DOHH2 (cell line): ENCODE measurements at regions not wholly inside any gene's neighbourhood (a gene's known extent, or its start where the extent isn't known, plus 50 kb on each side); places are given as distances from the start of the nearest gene placed in this dataset.

Source experiments
- H3F3A ChIP-seq: fragments of 200-600 bp; sonication (generic), shearing (Covaris generic); 2 replicates; pipeline ENCODE4 v1.6.0; 2016; ENCODE audit warnings: antibody characterized with exemption, mild to moderate bottlenecking; ENCODE audit not compliant: control insufficient read depth, insufficient read depth
- H3K27ac ChIP-seq: fragments of 200-600 bp; sonication (generic); 2 replicates; pipeline ENCODE4 v1.5.1; 2014; ENCODE audit warnings: low read depth, mild to moderate bottlenecking, low read length, moderate library complexity
- H3K27me3 ChIP-seq: fragments of 200-600 bp; sonication (generic); 2 replicates; pipeline ENCODE4 v1.6.1; 2014; ENCODE audit warnings: mild to moderate bottlenecking, low read length, mixed read lengths; ENCODE audit not compliant: control insufficient read depth
- H3K36me3 ChIP-seq: fragments of 200-600 bp; sonication (generic); 2 replicates; pipeline ENCODE4 v1.6.1; 2014; ENCODE audit warnings: mild to moderate bottlenecking, low read length, moderate library complexity, mixed read lengths; ENCODE audit not compliant: control insufficient read depth
- H3K4me1 ChIP-seq: fragments of 200-600 bp; sonication (generic); 2 replicates; pipeline ENCODE4 v1.6.1; 2014; ENCODE audit warnings: mild to moderate bottlenecking, low read length, mixed read lengths; ENCODE audit not compliant: control insufficient read depth
- H3K4me2 ChIP-seq: fragments of 200-600 bp; sonication (generic); 2 replicates; pipeline ENCODE4 v1.6.0; 2014; ENCODE audit warnings: mild to moderate bottlenecking, low read length, moderate library complexity
- H3K4me3 ChIP-seq: fragments of 200-600 bp; sonication (generic); 2 replicates; pipeline ENCODE4 v1.5.1; 2014; ENCODE audit warnings: mild to moderate bottlenecking, low read length, mixed read lengths
- H3K79me2 ChIP-seq: fragments of 200-600 bp; sonication (generic); 2 replicates; pipeline ENCODE4 v1.6.1; 2014; ENCODE audit warnings: mild to moderate bottlenecking, low read length, mixed read lengths; ENCODE audit not compliant: control insufficient read depth
- H3K9me2 ChIP-seq: fragments of 200-600 bp; sonication (generic); replicated peaks from 2 replicates; pipeline ENCODE4 v1.6.1; 2014; ENCODE audit warnings: mild to moderate bottlenecking, low read length, mixed read lengths; ENCODE audit not compliant: control insufficient read depth
- H3K9me3 ChIP-seq: fragments of 200-600 bp; sonication (generic); 2 replicates; pipeline ENCODE4 v1.6.1; 2014; ENCODE audit warnings: antibody characterized with exemption, low read length, mixed read lengths; ENCODE audit not compliant: control insufficient read depth, insufficient read depth
- H4K20me1 ChIP-seq: fragments of 200-600 bp; sonication (generic); 2 replicates; pipeline ENCODE4 v1.6.0; 2014; ENCODE audit warnings: low read depth, mild to moderate bottlenecking, antibody characterized with exemption, low read length, moderate library complexity; ENCODE audit not compliant: control insufficient read depth, insufficient read depth
- EZH2phosphoT487 ChIP-seq: fragments of 200-600 bp; sonication (generic); IDR thresholded peaks from 2 replicates; pipeline ENCODE4 v1.6.1; 2017; ENCODE audit warnings: borderline replicate concordance, mild to moderate bottlenecking, antibody characterized with exemption, low read length, moderate library complexity, mixed read lengths
- TF ChIP-seq, protein P1 (sequence below): fragments of 200-600 bp; sonication (generic); IDR thresholded peaks from one replicate; pipeline ENCODE4 v1.5.1; 2014; ENCODE audit warnings: antibody characterized with exemption, mild to moderate bottlenecking, low read depth, low read length; ENCODE audit not compliant: poor library complexity, severe bottlenecking

DNA sequence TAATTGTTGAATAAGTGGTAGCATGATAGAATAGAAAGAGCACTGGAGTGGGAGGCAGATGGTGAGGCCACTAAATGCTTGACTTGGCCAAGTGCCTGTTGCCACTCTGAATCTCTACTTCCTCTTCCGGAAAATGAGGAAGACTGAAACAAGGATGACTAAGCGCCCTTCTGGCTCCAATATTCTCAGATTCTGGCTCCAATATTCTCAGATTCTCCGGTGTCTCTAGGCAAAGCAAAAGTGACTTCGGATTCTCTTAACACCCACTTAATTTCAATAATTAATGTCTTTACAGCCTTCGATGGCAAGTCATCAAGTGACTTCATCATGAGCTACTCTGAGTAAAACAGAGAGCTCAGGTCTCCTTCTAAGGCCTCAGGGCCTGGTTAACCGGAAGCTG is 402.2 kb upstream of the FGF13 start:
- H3K9me3 ChIP-seq = no peaks in the 10 kb centered on the region
- no peaks in the 10 kb centered on the region for H4K20me1 ChIP-seq
- no peaks in the 10 kb centered on the region for H3F3A ChIP-seq
- H3K4me3 ChIP-seq = no peak overlapping the region
- H3K27me3 ChIP-seq = no peaks in the 10 kb centered on the region
- no peaks in the 10 kb centered on the region for H3K4me1 ChIP-seq
- TF ChIP-seq, protein P1, sequence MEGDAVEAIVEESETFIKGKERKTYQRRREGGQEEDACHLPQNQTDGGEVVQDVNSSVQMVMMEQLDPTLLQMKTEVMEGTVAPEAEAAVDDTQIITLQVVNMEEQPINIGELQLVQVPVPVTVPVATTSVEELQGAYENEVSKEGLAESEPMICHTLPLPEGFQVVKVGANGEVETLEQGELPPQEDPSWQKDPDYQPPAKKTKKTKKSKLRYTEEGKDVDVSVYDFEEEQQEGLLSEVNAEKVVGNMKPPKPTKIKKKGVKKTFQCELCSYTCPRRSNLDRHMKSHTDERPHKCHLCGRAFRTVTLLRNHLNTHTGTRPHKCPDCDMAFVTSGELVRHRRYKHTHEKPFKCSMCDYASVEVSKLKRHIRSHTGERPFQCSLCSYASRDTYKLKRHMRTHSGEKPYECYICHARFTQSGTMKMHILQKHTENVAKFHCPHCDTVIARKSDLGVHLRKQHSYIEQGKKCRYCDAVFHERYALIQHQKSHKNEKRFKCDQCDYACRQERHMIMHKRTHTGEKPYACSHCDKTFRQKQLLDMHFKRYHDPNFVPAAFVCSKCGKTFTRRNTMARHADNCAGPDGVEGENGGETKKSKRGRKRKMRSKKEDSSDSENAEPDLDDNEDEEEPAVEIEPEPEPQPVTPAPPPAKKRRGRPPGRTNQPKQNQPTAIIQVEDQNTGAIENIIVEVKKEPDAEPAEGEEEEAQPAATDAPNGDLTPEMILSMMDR = no peak
- TF ChIP-seq EZH2phosphoT487 = no peak
- no peaks in the 10 kb centered on the region for H3K79me2 ChIP-seq
- no peak overlapping the region for H3K27ac ChIP-seq
- H3K9me2 ChIP-seq = no peaks in the 10 kb centered on the region
- no peak overlapping the region for H3K4me2 ChIP-seq
- H3K36me3 ChIP-seq = no peaks in the 10 kb centered on the region

DNA sequence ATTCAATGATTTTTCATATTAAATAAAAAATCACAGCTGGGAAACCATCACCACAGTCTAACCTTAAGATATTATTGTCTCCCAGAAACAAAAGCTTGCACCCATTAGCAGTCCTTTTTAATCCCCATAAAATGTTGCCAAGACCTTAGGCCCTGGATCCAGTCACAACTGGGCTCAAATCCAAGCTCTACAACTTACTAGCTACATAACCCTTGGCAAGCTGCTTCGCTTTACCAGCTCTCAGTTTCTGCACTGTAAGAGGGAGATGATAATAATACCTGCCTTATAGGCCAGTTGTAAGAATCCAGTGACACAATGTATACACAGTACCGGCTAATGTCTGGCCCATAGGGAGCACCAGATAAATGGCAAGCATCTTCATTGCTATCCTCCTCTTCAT is 400.9 kb upstream of the FGF13 start:
- Histone ChIP-seq H3K79me2 (no peaks in the 10 kb centered on the region), H3K9me3 (no peaks in the 10 kb centered on the region), H4K20me1 (no peaks in the 10 kb centered on the region), H3K27me3 (no peaks in the 10 kb centered on the region), H3K4me3 (no peak overlapping the region), H3F3A (no peaks in the 10 kb centered on the region), H3K27ac (no peak overlapping the region), H3K4me2 (no peak overlapping the region), H3K4me1 (no peaks in the 10 kb centered on the region), H3K36me3 (no peaks in the 10 kb centered on the region), H3K9me2 (no peaks in the 10 kb centered on the region)
- TF ChIP-seq EZH2phosphoT487 = no peak
- TF ChIP-seq, protein P1 = no peak

DNA sequence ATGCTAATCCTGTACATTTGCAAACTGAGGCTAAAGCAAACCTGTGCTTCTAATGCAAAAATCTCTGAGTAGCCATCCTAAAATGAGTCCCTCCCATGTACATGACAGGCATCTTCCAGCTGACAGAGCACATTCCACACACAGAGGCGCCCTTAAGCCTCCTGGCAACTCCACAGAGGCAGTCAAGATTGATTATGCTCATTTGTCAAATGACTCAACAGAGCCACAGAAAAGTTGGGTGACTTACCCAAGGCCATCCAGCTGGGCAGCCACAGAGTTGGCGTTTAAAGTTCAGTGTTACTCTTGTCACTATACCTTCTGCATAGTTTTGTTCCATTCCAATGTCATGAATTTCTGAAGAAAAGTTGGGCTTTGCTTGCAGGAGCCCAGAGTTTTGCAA is 394.6 kb upstream of the FGF13 start:
- TF ChIP-seq, protein P1 = no peak
- no peak for TF ChIP-seq EZH2phosphoT487
- Histone ChIP-seq H3K36me3 (no peaks in the 10 kb centered on the region), H3K9me2 (no peaks in the 10 kb centered on the region), H3K27ac (no peak overlapping the region), H3K4me1 (no peaks in the 10 kb centered on the region), H3K4me3 (no peak overlapping the region), H3K79me2 (no peaks in the 10 kb centered on the region), H3K4me2 (no peak overlapping the region), H3K9me3 (no peaks in the 10 kb centered on the region), H3K27me3 (no peaks in the 10 kb centered on the region), H3F3A (no peaks in the 10 kb centered on the region), H4K20me1 (no peaks in the 10 kb centered on the region)
